ENCODE measurements at regions not wholly inside any gene's neighbourhood (a gene's known extent, or its start where the extent isn't known, plus 50 kb on each side); places are given as distances from the start of the nearest gene placed in this dataset.

- intact Hi-C loops (cut with DNase I; ENCODE audit: low total_unique reads): no loop called here
- no peak for DNase-seq
- Histone ChIP-seq H3K9me3 (no peaks in the 10 kb centered on the region), H3K36me3 (no peaks in the 10 kb centered on the region), H3K27ac (no peak overlapping the region), H3K4me1 (no peaks in the 10 kb centered on the region), H3K4me3 (no peak overlapping the region), H3K27me3 (no peaks in the 10 kb centered on the region)
- TF ChIP-seq POLR2A (IDR thresholded peaks at IDR 0.05): no peak
- TF ChIP-seq, protein P1, sequence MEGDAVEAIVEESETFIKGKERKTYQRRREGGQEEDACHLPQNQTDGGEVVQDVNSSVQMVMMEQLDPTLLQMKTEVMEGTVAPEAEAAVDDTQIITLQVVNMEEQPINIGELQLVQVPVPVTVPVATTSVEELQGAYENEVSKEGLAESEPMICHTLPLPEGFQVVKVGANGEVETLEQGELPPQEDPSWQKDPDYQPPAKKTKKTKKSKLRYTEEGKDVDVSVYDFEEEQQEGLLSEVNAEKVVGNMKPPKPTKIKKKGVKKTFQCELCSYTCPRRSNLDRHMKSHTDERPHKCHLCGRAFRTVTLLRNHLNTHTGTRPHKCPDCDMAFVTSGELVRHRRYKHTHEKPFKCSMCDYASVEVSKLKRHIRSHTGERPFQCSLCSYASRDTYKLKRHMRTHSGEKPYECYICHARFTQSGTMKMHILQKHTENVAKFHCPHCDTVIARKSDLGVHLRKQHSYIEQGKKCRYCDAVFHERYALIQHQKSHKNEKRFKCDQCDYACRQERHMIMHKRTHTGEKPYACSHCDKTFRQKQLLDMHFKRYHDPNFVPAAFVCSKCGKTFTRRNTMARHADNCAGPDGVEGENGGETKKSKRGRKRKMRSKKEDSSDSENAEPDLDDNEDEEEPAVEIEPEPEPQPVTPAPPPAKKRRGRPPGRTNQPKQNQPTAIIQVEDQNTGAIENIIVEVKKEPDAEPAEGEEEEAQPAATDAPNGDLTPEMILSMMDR (IDR thresholded peaks at IDR 0.05): no peak
Observed at GRCh38 chr4:101670897-101671296, 119.6 kb upstream of the BANK1 start.

- Histone ChIP-seq H3K27me3 (no peaks in the 10 kb centered on the region), H3K9me3 (no peaks in the 10 kb centered on the region), H3K4me3 (no peak overlapping the region), H3K27ac (no peak overlapping the region), H3K4me1 (no peaks in the 10 kb centered on the region), H3K36me3 (no peaks in the 10 kb centered on the region)
- intact Hi-C loops (cut with DNase I; ENCODE audit: low total_unique reads): no loop called here
- no peak for TF ChIP-seq POLR2A (IDR thresholded peaks at IDR 0.05)
- TF ChIP-seq, protein P1 (IDR thresholded peaks at IDR 0.05): no peak
- DNase-seq: no peak
Observed at GRCh38 chr4:101670370-101670769, 120.2 kb upstream of the BANK1 start.

GRCh38 chr4:101669832-101670188, 120.7 kb upstream of the BANK1 start:
- Histone ChIP-seq H3K4me1 (no peaks in the 10 kb centered on the region), H3K9me3 (no peaks in the 10 kb centered on the region), H3K4me3 (no peak overlapping the region), H3K27ac (no peak overlapping the region), H3K36me3 (no peaks in the 10 kb centered on the region), H3K27me3 (no peaks in the 10 kb centered on the region)
- intact Hi-C loops (cut with DNase I; ENCODE audit: low total_unique reads): no loop called here
- TF ChIP-seq, protein P1 (IDR thresholded peaks at IDR 0.05): no peak
- TF ChIP-seq POLR2A (IDR thresholded peaks at IDR 0.05): no peak
- DNase-seq: no peak

DNA sequence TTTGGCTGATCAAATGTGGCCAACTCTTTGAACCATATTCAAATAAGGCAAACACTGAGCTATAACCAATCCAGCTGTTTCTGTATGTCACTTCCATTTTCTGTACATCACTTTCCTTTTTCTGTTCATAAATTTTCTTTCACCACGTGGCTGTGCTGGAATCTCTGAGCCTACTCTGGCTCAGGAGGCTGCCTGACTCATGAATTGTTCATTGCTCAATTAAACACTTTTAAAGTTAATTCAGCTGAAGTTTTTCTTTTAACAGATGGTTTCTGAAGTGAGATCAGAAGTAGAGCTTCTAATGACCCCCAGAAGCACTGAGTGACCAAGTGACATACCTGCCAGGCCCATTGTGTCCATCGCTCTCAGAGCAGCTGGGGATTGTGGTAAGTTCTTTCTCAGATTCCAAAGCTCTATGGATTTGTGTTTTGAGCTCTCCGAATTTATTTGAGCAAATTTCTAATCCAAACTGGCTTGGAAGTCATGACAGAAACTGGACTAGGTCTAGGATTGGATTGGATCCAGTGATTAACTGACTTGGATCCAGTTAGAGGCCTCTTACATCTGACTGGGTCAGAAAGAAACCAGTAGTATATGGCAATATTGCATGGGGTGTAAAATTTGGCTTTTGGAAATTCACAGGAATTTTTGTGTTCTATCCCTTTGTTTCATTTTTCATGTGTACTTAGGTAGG, 121.2 kb upstream of the BANK1 start:
- H3K27me3 ChIP-seq: no peaks in the 10 kb centered on the region
- H3K9me3 ChIP-seq: no peaks in the 10 kb centered on the region
- no peak for DNase-seq
- H3K4me3 ChIP-seq: no peak overlapping the region
- H3K36me3 ChIP-seq: no peaks in the 10 kb centered on the region
- no peak overlapping the region for H3K27ac ChIP-seq
- intact Hi-C loops (cut with DNase I; ENCODE audit: low total_unique reads): no loop called here
- TF ChIP-seq POLR2A (IDR thresholded peaks at IDR 0.05): no peak
- TF ChIP-seq, protein P1 (IDR thresholded peaks at IDR 0.05): no peak
- H3K4me1 ChIP-seq: no peaks in the 10 kb centered on the region

GRCh38 chr4:101667348-101667747, 123.2 kb upstream of the BANK1 start:
- DNase-seq: no peak
- Histone ChIP-seq H3K36me3 (no peaks in the 10 kb centered on the region), H3K9me3 (no peaks in the 10 kb centered on the region), H3K27me3 (no peaks in the 10 kb centered on the region), H3K27ac (no peak overlapping the region), H3K4me1 (no peaks in the 10 kb centered on the region), H3K4me3 (no peak overlapping the region)
- TF ChIP-seq, protein P1 (IDR thresholded peaks at IDR 0.05): no peak
- no peak for TF ChIP-seq POLR2A (IDR thresholded peaks at IDR 0.05)
- intact Hi-C loops (cut with DNase I; ENCODE audit: low total_unique reads): no loop called here
